Upper lobe of right lung (tissue), 1 donor: ENCODE measurements at regions not wholly inside any gene's neighbourhood (a gene's known extent, or its start where the extent isn't known, plus 50 kb on each side); places are given as distances from the start of the nearest gene placed in this dataset.

ENCODE experiments used
- ATAC-seq: fragments of 200-7000 bp; cut with Tn5 transposase; one replicate; pipeline ENCODE4 v1.9.1; 2020; ENCODE audit warnings: mild to moderate bottlenecking, moderate library complexity
- DNase-seq: peaks from one replicate; pipeline ENCODE4 v3.0.0-alpha.2; 2020
- H3K27ac ChIP-seq: fragments of 200-600 bp; one replicate; pipeline ENCODE4 v1.8.0; 2022
- H3K27me3 ChIP-seq: fragments of 200-600 bp; one replicate; pipeline ENCODE4 v1.8.0; 2022; ENCODE audit warnings: mild to moderate bottlenecking
- H3K36me3 ChIP-seq: fragments of 200-600 bp; one replicate; pipeline ENCODE4 v1.8.0; 2022
- H3K4me1 ChIP-seq: fragments of 200-600 bp; one replicate; pipeline ENCODE4 v1.8.0; 2022
- H3K4me3 ChIP-seq: fragments of 200-600 bp; one replicate; pipeline ENCODE4 v1.8.0; 2022; ENCODE audit warnings: mild to moderate bottlenecking
- H3K9me3 ChIP-seq: fragments of 200-600 bp; one replicate; pipeline ENCODE4 v1.8.0; 2022
- intact Hi-C: fragments of 100-400 bp; cut with DNase I; formaldehyde crosslinking; loops from one replicate; pipeline ENCODE4 v1.11.0; 2022
- TF ChIP-seq, protein P1 (sequence below): fragments of 200-600 bp; IDR thresholded peaks from one replicate; pipeline ENCODE4 v1.8.0; 2022; ENCODE audit warnings: antibody characterized with exemption
- donor health status: DM: no; HTN: yes; CAD: no; lungs with severe emphysema.

DNA sequence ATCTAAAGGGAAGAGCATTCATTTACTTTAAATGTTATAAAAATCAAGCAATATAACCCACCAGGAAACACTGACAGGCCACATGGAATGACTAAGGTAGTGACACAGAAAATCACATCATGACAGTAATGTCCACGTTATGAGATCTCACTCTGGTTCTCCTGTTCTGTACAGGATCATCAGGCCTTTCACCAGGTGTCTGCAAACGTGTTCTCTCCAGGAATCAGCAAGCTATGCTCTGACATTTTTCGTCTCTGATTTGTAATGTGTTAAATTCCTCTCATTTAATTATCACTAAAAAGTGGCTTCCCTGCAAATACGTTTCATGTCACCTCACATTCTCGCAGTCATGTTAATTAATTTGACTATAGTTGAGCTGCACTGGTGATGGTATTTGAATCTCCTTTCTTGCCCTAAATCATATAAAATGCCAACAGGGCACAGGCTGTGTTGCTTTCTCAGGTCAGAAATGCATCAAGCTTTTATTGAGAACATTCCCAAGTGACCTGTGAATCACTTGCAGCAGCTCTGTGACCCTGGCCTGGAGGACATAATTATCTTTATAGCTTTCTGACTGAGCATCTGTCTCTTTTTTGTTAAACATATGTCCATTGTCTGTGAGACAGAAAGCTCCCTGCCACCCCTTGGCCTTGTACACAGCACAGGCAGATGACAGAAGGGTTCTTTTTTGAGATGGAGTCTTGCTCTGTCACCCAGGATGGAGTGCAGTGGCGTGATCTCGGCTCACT lies 196.2 kb downstream of the DIRAS2 start:
- ATAC-seq (no peak), DNase-seq (no peak)
- H3K27me3 ChIP-seq: no peaks in the 10 kb centered on the region
- intact Hi-C loops: no loop called here
- H3K4me3 ChIP-seq: no peak overlapping the region
- no peak overlapping the region for H3K27ac ChIP-seq
- H3K4me1 ChIP-seq: no peaks in the 10 kb centered on the region
- no peaks in the 10 kb centered on the region for H3K36me3 ChIP-seq
- no peaks in the 10 kb centered on the region for H3K9me3 ChIP-seq
- TF ChIP-seq, protein P1, sequence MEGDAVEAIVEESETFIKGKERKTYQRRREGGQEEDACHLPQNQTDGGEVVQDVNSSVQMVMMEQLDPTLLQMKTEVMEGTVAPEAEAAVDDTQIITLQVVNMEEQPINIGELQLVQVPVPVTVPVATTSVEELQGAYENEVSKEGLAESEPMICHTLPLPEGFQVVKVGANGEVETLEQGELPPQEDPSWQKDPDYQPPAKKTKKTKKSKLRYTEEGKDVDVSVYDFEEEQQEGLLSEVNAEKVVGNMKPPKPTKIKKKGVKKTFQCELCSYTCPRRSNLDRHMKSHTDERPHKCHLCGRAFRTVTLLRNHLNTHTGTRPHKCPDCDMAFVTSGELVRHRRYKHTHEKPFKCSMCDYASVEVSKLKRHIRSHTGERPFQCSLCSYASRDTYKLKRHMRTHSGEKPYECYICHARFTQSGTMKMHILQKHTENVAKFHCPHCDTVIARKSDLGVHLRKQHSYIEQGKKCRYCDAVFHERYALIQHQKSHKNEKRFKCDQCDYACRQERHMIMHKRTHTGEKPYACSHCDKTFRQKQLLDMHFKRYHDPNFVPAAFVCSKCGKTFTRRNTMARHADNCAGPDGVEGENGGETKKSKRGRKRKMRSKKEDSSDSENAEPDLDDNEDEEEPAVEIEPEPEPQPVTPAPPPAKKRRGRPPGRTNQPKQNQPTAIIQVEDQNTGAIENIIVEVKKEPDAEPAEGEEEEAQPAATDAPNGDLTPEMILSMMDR: no peak

DNA sequence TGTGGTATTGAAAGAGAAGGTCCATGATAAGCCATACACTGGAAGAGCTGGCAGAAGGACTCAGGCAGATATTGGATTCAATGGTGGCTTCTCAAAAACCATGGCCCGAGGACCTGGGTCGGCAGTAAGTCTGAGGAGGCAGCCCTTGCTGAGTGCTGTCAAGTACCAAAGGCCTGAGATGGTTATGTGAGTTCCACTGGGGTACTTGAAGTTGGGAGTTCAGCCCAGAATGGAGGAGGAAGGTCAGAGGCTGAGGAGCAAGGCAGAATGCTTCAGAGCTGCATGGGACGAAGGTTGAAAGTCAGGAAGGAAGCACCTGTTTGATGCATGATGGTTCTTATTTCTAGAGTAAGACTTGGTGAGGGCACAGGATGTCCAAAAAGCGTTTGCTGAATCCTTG lies 194.9 kb downstream of the DIRAS2 start:
- intact Hi-C loops: no loop called here
- H3K27me3 ChIP-seq: no peaks in the 10 kb centered on the region
- H3K4me3 ChIP-seq: no peak overlapping the region
- no peaks in the 10 kb centered on the region for H3K36me3 ChIP-seq
- TF ChIP-seq, protein P1: no peak
- no peak for DNase-seq
- H3K4me1 ChIP-seq: no peaks in the 10 kb centered on the region
- no peaks in the 10 kb centered on the region for H3K9me3 ChIP-seq
- H3K27ac ChIP-seq: no peak overlapping the region
- ATAC-seq: peak; percentile 73

DNA sequence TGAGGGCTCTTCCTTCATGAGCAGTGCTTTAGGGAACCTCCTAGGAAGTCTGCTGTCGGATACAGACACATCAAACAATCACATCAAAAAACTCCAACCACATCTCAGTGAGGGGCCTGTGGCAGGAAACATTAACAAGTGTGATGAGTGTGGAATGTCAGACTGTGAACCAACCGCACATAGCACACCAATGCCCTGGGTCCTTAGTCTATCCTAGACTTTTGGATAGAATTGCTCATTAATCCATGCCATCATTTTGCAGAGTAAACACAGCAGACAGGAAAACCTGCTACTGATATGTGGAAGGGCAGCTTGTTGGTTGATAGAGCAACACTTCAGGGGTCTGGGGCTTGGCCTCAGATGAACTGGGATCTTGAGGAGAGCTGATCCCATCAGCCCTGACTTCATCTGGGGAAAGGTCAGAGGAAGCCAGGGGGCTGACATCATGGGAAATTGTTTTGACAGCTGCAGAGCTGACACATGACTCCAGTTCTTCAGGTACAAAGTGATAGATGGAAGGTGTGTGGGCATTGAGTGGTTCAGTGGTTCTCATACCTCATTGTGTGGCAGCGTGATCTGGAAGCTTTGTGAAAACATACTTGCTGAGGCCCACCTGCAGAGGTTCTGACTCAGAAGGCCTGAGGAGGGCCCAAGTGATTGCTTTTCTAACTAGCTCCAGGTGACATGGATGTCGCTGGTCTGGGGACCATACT lies 193.3 kb downstream of the DIRAS2 start:
- intact Hi-C loops: no loop called here
- no peak for DNase-seq
- ATAC-seq: no peak
- H3K4me1 ChIP-seq: no peaks in the 10 kb centered on the region
- TF ChIP-seq, protein P1: no peak
- no peak overlapping the region for H3K27ac ChIP-seq
- no peaks in the 10 kb centered on the region for H3K36me3 ChIP-seq
- no peaks in the 10 kb centered on the region for H3K27me3 ChIP-seq
- H3K9me3 ChIP-seq: no peaks in the 10 kb centered on the region
- H3K4me3 ChIP-seq: no peak overlapping the region

DNA sequence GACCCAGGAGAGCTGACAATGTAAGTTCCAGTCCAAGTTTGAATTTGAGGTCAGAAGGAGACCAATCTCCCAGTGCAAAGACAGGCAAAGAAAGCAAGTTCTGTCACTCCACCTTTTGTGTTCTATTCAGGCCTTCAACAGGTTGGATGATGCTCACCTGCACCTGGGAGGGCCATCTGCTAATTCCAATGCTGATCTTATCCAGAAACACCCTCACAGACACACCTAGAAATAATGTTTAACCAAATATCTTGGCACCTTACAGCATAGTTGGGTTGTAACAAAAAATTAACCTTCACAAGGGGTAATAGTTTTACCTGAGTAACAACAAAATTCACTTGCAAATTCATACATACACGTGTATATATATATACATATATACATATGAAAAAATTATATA lies 190.8 kb downstream of the DIRAS2 start:
- no peak overlapping the region for H3K4me3 ChIP-seq
- ATAC-seq (no peak), DNase-seq (no peak)
- no peaks in the 10 kb centered on the region for H3K27me3 ChIP-seq
- no peaks in the 10 kb centered on the region for H3K9me3 ChIP-seq
- TF ChIP-seq, protein P1: no peak
- no peaks in the 10 kb centered on the region for H3K36me3 ChIP-seq
- H3K27ac ChIP-seq: no peak overlapping the region
- intact Hi-C loops: no loop called here
- H3K4me1 ChIP-seq: no peaks in the 10 kb centered on the region

DNA sequence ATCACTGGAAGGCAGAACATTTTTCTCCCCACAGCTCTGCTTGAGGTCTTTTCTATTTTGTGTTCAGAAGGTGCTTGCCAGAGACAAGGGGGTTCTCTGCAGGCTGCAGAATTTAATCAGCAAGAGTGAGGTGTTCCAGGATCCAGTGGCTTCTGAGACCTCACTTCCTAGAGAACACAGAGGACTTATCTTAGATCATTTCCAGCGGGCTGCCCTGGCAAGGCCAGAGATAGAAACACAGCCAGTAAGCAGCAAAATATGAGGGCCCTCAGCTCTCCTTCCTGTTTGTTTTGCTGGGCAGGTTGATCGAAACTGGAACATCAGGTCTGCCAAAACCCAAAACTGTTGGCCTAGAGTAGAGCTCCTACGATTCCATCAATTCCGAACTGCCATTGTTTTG lies 187.3 kb downstream of the DIRAS2 start:
- intact Hi-C loops: no loop called here
- DNase-seq (no peak), ATAC-seq (no peak)
- H3K27ac ChIP-seq: no peak overlapping the region
- H3K36me3 ChIP-seq: no peaks in the 10 kb centered on the region
- TF ChIP-seq, protein P1: no peak
- no peaks in the 10 kb centered on the region for H3K27me3 ChIP-seq
- H3K9me3 ChIP-seq: no peaks in the 10 kb centered on the region
- H3K4me3 ChIP-seq: no peak overlapping the region
- no peaks in the 10 kb centered on the region for H3K4me1 ChIP-seq
